GM21515 (cell line): ENCODE measurements at regions not wholly inside any gene's neighbourhood (a gene's known extent, or its start where the extent isn't known, plus 50 kb on each side); places are given as distances from the start of the nearest gene placed in this dataset.

Experiments used
- ATAC-seq: cut with Tn5 transposase; IDR thresholded peaks from one replicate; pipeline ENCODE4 v1.9.1; 2021; ENCODE audit not compliant: unreplicated experiment

DNA sequence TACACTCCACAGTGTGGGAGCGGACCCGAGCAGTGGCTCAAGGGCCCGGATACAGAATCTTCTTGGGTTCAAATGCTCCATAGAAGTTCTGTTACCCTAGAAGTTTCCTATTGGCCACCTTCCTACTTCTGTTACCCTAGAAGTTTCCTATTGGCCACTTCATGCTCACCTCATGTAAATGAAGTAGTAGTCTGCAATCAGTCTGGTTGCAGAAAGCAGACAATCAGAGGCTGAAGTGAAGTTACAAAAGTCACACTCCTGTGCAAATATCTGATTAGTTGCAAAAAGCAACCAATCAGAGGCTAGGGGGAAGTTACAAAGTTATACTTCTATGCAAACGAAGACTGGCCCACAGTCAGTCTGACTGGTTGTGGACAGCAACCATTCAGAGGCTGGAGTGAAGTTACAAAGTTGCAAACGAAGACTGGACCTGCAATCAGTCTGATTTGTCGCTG, 77.8 kb upstream of the CPNE8 start:
- ATAC-seq, result no peak

DNA sequence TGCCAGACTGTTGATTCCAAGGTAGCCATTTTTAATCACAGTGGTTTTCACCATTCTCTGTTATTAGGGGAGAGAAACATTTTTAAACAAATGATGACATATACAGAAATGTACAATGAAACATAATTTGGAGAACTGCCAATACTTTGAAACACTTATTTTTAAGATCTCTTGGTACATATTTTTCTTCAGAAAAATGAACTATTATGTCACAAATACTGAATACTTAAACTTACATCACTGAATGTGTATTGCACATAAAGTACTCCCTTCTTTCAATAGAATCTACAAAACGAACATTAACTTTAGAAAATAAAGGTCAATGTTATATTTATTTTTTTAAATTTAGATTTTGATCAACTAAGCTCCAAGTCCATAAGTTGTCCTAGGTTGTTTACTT, 71.7 kb upstream of the CPNE8 start:
- no peak for ATAC-seq

DNA sequence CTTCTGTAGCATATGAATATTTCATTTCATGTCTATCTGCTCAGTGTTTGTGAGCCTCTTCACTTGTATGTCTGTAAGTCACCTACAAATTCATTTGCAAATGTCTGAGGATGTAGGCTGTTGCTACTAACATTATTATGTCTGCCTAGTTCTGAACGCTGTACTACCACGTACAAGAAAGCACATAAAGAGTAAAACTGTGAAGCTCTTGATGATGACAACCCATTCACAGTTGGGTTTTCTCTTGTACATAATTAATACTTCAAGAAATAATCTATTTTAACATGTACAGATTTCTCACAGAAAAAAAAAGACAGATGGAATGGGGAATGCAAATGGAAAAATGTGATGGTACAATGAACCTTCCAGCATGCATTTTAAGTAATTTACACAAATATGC, 64.3 kb upstream of the CPNE8 start:
- ATAC-seq, result no peak

DNA sequence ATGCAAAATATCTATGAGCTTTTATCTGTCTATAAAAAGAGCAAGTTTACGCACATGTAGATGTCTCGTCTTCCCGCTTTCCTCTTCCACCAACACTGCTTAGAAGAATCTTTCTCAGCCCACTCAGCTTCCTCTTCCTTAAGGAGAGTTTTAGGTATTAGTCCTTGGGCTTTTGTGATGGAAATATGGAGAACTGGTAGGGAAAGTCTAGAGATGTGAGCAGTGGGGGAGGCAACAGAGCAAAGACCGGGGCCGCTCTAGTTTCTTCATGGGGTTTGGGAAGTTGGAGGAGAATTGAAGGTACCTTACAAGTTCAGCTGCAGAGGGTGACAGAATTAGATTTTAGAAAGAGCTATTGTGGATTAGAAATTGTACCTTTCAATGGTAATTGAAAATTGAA, 56.3 kb upstream of the CPNE8 start:
- ATAC-seq, result no peak

DNA sequence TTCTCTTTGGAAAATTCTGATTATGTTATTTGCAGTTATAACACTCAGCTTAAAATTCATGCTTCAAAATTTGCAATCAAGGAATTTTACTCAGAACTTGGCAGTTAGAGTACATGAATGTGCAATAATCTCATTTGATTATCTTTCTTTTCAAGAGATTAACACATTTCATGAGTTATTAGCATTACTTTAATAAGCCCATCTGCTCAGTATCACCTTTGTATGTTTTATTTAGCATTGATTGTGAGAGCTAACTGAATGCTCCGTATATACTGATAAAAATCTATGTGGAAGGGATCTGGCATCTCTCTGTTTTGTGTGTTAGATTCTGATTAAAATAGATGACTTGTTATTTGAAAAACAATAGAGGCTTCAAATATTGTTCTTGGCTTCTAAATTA, 55.6 kb upstream of the CPNE8 start:
- no peak for ATAC-seq

DNA sequence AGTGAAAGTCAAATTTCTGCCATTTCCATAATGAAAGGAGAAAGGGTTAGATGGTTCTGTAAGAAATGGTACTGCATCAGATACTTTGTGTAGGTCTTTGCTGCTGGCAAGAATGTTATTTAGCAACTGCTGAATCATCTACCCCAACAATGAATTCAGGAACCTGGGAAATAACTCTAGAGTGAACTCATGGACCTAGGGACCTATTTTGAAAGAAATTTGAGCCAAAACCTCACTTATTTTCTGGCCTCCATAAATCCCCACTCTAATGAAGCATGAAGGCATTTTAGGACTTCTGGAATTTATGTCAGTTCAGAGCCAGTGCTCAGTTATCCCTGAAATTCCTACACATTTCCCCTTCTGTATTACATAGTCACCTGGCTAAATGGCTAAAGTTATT, 50.9 kb upstream of the CPNE8 start:
- no peak for ATAC-seq
